ENCODE measurements at regions not wholly inside any gene's neighbourhood (a gene's known extent, or its start where the extent isn't known, plus 50 kb on each side); places are given as distances from the start of the nearest gene placed in this dataset.

DNA sequence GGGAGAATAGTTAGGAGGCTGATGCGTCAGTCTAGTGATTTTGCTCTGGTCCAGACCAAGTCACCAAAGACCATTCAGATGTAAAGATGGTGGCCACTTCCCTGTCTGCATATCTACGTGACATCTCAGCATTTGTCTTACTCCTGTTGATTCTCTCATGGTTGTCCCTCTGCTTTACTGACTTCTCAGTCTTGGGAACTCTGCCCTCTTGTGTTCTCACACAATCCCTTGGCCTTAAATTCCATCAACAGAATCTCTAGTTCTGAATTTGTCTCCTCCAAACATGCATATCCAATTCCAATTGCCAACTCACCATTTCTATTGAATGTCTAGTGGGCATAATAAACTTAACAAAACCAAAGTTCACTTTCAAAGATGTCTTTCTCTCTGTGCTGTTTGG, 147.8 kb downstream of the SLC24A2 start:
- TF ChIP-seq, protein P1, sequence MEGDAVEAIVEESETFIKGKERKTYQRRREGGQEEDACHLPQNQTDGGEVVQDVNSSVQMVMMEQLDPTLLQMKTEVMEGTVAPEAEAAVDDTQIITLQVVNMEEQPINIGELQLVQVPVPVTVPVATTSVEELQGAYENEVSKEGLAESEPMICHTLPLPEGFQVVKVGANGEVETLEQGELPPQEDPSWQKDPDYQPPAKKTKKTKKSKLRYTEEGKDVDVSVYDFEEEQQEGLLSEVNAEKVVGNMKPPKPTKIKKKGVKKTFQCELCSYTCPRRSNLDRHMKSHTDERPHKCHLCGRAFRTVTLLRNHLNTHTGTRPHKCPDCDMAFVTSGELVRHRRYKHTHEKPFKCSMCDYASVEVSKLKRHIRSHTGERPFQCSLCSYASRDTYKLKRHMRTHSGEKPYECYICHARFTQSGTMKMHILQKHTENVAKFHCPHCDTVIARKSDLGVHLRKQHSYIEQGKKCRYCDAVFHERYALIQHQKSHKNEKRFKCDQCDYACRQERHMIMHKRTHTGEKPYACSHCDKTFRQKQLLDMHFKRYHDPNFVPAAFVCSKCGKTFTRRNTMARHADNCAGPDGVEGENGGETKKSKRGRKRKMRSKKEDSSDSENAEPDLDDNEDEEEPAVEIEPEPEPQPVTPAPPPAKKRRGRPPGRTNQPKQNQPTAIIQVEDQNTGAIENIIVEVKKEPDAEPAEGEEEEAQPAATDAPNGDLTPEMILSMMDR (IDR thresholded peaks at IDR 0.05; ENCODE audit: partially characterized antibody, unreplicated experiment), result no peak
- no peak for DNase-seq
- H3K4me3 Mint-ChIP-seq (ENCODE audit: unreplicated experiment), result no peak overlapping the region
- no peak overlapping the region for H3K27ac Mint-ChIP-seq (ENCODE audit: unreplicated experiment)
- peaks cover 1% of the 10 kb centered on the region for H3K9me3 Mint-ChIP-seq (ENCODE audit: unreplicated experiment)
- H3K4me1 Mint-ChIP-seq (ENCODE audit: low read depth, unreplicated experiment), result peaks cover 9% of the 10 kb centered on the region
- H3K36me3 Mint-ChIP-seq (ENCODE audit: unreplicated experiment), result no peaks in the 10 kb centered on the region
- peaks cover 6% of the 10 kb centered on the region for H3K27me3 Mint-ChIP-seq (ENCODE audit: unreplicated experiment)

DNA sequence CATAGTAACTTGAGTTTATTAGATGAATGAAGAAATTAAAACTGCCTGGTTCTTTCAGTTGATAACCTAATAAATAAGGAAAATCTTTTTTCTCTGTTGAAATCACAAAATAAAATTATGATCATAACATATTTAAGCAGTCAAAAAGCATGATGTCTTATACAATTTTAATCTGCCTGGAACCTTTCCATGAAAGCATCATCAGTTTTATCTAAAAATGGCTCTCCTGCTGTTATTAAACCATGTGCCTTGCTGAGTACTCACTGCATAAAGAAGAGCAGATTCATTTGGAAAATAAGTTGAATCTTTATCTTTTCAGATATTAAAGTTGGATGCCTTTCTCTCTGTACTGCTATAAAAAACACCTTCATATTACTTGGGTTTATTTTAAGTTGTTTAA, 148.8 kb downstream of the SLC24A2 start:
- H3K4me3 Mint-ChIP-seq (ENCODE audit: unreplicated experiment), result no peak overlapping the region
- TF ChIP-seq, protein P1 (IDR thresholded peaks at IDR 0.05; ENCODE audit: partially characterized antibody, unreplicated experiment), result no peak
- H3K4me1 Mint-ChIP-seq (ENCODE audit: low read depth, unreplicated experiment), result peaks cover 9% of the 10 kb centered on the region
- DNase-seq, result no peak
- peaks cover 1% of the 10 kb centered on the region for H3K9me3 Mint-ChIP-seq (ENCODE audit: unreplicated experiment)
- no peaks in the 10 kb centered on the region for H3K36me3 Mint-ChIP-seq (ENCODE audit: unreplicated experiment)
- H3K27ac Mint-ChIP-seq (ENCODE audit: unreplicated experiment), result no peak overlapping the region
- H3K27me3 Mint-ChIP-seq (ENCODE audit: unreplicated experiment), result peaks cover 6% of the 10 kb centered on the region

DNA sequence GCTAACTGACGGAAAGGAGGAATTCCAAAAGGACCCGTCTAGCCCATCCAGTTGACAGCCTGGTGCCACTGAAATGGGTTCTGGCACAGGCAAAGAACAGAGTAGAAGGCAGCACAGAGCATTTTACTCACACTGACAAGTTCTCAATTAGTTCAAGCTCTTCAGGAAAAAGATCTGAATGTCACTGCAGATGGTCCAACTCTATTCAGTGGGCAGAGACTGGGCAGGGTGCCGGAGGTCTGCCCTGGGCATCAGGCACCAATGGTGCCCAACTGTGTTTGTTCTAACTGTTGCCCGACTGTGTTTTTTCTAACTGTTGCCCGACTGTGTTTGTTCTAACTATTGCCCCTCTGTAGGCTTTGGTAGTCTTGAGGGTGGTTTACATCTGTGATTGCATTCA, 151.8 kb downstream of the SLC24A2 start:
- H3K27ac Mint-ChIP-seq (ENCODE audit: unreplicated experiment), result no peak overlapping the region

DNA sequence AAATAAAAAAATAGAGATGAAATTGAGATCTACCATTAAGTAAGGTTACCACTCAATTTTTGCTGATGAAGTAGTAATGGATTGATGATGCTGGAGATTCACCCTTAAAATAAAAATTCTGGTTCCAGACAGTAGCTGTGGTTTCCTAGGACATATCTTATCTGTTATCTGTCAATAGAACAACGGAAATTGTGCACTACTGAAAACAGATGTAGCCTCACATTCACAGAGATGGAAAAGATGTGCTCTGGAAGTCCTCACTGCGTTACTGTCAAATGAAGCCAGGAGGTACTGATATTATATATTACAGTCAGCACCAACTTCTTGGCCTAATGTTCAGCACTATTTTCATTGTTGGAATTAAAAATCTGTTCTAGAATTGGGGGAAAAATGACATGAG, 154.0 kb downstream of the SLC24A2 start:
- TF ChIP-seq, protein P1 (IDR thresholded peaks at IDR 0.05; ENCODE audit: partially characterized antibody, unreplicated experiment), result no peak
- H3K36me3 Mint-ChIP-seq (ENCODE audit: unreplicated experiment), result no peaks in the 10 kb centered on the region
- peaks cover 11% of the 10 kb centered on the region for H3K4me1 Mint-ChIP-seq (ENCODE audit: low read depth, unreplicated experiment)
- no peak for DNase-seq
- H3K27me3 Mint-ChIP-seq (ENCODE audit: unreplicated experiment), result peaks cover 3% of the 10 kb centered on the region
- no peaks in the 10 kb centered on the region for H3K9me3 Mint-ChIP-seq (ENCODE audit: unreplicated experiment)
- no peak overlapping the region for H3K4me3 Mint-ChIP-seq (ENCODE audit: unreplicated experiment)
- no peak overlapping the region for H3K27ac Mint-ChIP-seq (ENCODE audit: unreplicated experiment)

More for the DNA sequence above, 151.8 kb downstream of the SLC24A2 start:
- Mint-ChIP-seq H3K4me3 (ENCODE audit: unreplicated experiment) (no peak overlapping the region), H3K36me3 (ENCODE audit: unreplicated experiment) (no peaks in the 10 kb centered on the region), H3K4me1 (ENCODE audit: low read depth, unreplicated experiment) (peaks cover 5% of the 10 kb centered on the region), H3K27me3 (ENCODE audit: unreplicated experiment) (peaks cover 7% of the 10 kb centered on the region), H3K9me3 (ENCODE audit: unreplicated experiment) (peaks cover 1% of the 10 kb centered on the region)
- TF ChIP-seq, protein P1 (IDR thresholded peaks at IDR 0.05; ENCODE audit: partially characterized antibody, unreplicated experiment), result no peak
- no peak for DNase-seq

DNA sequence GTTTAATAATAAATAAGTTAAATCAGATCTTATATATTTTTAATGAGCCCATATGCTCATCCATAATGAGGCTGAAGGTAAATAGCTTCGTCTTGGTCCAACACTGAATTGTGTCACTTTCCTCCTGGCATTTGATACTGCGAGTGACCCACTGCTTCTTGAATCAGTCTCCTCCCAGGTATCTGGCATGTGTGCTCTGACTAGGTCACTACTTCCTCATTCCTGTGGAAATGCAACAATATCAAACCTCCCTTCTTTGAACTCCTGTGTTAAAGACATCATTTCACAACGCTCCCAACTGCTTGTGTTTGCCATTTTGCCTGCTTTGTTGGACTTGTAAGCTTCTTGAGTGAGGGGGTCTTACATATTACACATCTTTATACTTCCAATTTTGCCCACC, 157.7 kb downstream of the SLC24A2 start:
- peak overlapping the region; percentile 9 for H3K27ac Mint-ChIP-seq (ENCODE audit: unreplicated experiment)
- no peak for DNase-seq
- H3K9me3 Mint-ChIP-seq (ENCODE audit: unreplicated experiment), result peaks cover 2% of the 10 kb centered on the region
- H3K4me1 Mint-ChIP-seq (ENCODE audit: low read depth, unreplicated experiment), result peaks cover 9% of the 10 kb centered on the region
- TF ChIP-seq, protein P1 (IDR thresholded peaks at IDR 0.05; ENCODE audit: partially characterized antibody, unreplicated experiment), result no peak
- H3K4me3 Mint-ChIP-seq (ENCODE audit: unreplicated experiment), result no peak overlapping the region
- no peaks in the 10 kb centered on the region for H3K36me3 Mint-ChIP-seq (ENCODE audit: unreplicated experiment)
- peaks cover 3% of the 10 kb centered on the region for H3K27me3 Mint-ChIP-seq (ENCODE audit: unreplicated experiment)

Measured in glutamatergic neuron (in vitro differentiated cells).